Tibial nerve (tissue), 4 donors: ENCODE measurements at regions not wholly inside any gene's neighbourhood (a gene's known extent, or its start where the extent isn't known, plus 50 kb on each side); places are given as distances from the start of the nearest gene placed in this dataset.

Experiments
- EP300 ChIP-seq, 2 donors: sonication (generic); formaldehyde crosslinking; IDR thresholded peaks; one replicate each; pipeline ENCODE4 v1.6.1; 2017; ENCODE audit warnings: antibody characterized with exemption in 2 of 2, mild to moderate bottlenecking in 1 of 2
- POLR2A ChIP-seq, 2 donors: fragments of 450-650 bp; IDR thresholded peaks; one replicate each; pipeline ENCODE4 v1.6.1; 2017; ENCODE audit warnings: antibody characterized with exemption in 2 of 2, mild to moderate bottlenecking in 2 of 2, moderate library complexity in 2 of 2
- TF ChIP-seq, protein P1 (sequence below), 5 experiments: fragments of 200-600 bp in 3 of 5; fragments of 450-650 bp in 2 of 5; sonication (generic) in 3 of 5; IDR thresholded peaks; one replicate each; pipeline ENCODE4 v1.5.1; 2016 to 2019; ENCODE audit warnings: antibody characterized with exemption in 5 of 5, mild to moderate bottlenecking in 3 of 5, moderate library complexity in 2 of 5

DNA sequence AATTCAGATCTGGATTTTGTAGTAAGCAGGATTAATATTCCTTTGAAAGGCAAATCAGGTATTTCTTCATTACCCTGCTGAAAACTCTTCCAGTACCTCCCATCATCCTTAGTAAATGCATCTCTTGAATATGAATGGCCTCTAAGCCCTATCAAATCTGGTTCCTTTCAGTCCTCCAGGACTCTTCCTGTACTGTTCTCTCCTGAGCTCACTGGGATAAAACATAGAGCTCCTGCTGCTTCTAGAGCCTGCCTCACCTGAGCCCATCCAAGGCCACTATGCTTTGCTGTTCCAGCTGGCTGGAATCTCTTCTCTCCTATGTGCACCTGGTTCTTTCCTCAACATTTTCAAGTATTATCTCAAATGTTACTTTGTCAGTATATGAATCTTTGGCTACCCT, 803.3 kb upstream of the CTNND2 start:
- TF ChIP-seq, protein P1, sequence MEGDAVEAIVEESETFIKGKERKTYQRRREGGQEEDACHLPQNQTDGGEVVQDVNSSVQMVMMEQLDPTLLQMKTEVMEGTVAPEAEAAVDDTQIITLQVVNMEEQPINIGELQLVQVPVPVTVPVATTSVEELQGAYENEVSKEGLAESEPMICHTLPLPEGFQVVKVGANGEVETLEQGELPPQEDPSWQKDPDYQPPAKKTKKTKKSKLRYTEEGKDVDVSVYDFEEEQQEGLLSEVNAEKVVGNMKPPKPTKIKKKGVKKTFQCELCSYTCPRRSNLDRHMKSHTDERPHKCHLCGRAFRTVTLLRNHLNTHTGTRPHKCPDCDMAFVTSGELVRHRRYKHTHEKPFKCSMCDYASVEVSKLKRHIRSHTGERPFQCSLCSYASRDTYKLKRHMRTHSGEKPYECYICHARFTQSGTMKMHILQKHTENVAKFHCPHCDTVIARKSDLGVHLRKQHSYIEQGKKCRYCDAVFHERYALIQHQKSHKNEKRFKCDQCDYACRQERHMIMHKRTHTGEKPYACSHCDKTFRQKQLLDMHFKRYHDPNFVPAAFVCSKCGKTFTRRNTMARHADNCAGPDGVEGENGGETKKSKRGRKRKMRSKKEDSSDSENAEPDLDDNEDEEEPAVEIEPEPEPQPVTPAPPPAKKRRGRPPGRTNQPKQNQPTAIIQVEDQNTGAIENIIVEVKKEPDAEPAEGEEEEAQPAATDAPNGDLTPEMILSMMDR (IDR thresholded peaks at IDR 0.05) = no peak
- TF ChIP-seq EP300 (IDR thresholded peaks at IDR 0.05) = no peak
- TF ChIP-seq POLR2A (IDR thresholded peaks at IDR 0.05) = no peak
